Panc1 (cell line): ENCODE measurements at regions not wholly inside any gene's neighbourhood (a gene's known extent, or its start where the extent isn't known, plus 50 kb on each side); places are given as distances from the start of the nearest gene placed in this dataset.

Experiments
- ATAC-seq: fragments of 200-7000 bp; cut with Tn5 transposase; 2 replicates; pipeline ENCODE4 v1.9.1; 2020; ENCODE audit warnings: mild to moderate bottlenecking, moderate library complexity
- BruUV-seq: library from RNA; stranded (reverse); fragments of 400-500 nt; replicated peaks from 2 replicates; lab custom pipeline; 2021; lab: Mats Ljungman, UMichigan
- CTCF ChIA-PET: fragments of 300-600 bp; sonication (Branson Sonifier 250); formaldehyde crosslinking; loops from one replicate; lab custom pipeline; 2022; ENCODE audit warnings: antibody characterized with exemption; lab: Charles Lee
- POLR2A ChIA-PET: fragments of 300-600 bp; sonication (Branson Sonifier 250); formaldehyde crosslinking; loops from one replicate; lab custom pipeline; 2022; ENCODE audit warnings: antibody characterized with exemption; lab: Charles Lee
- DNase-seq: peaks from one replicate; pipeline ENCODE4 v3.0.0-alpha.2; 2010; ENCODE audit warnings: low read depth, low spot score
- H3K27ac ChIP-seq: 2 replicates; pipeline ENCODE4 v1.5.1; 2011; ENCODE audit warnings: mild to moderate bottlenecking, low read length, inconsistent platforms
- H3K27me3 ChIP-seq: fragments of 200-500 bp; sonication (Bioruptor generic); 2 replicates; pipeline ENCODE4 v1.6.0; 2014; ENCODE audit warnings: low read length, inconsistent platforms; ENCODE audit not compliant: control insufficient read depth, insufficient read depth
- H3K36me3 ChIP-seq: fragments of 200-500 bp; sonication (Bioruptor generic); 2 replicates; pipeline ENCODE4 v1.5.1; 2014; ENCODE audit warnings: inconsistent platforms, mild to moderate bottlenecking, low read length, moderate library complexity; ENCODE audit not compliant: control insufficient read depth, insufficient read depth
- H3K4me1 ChIP-seq: 2 replicates; pipeline ENCODE4 v1.5.1; 2011; ENCODE audit warnings: inconsistent platforms, mild to moderate bottlenecking, low read length, moderate library complexity; ENCODE audit not compliant: control insufficient read depth, insufficient read depth
- H3K4me3 ChIP-seq, 2 experiments: 2 replicates each; pipeline ENCODE4 v1.5.1; 2011 to 2012; ENCODE audit warnings: low read depth in 2 of 2, low read length in 2 of 2, mild to moderate bottlenecking in 2 of 2, inconsistent platforms in 1 of 2, moderate library complexity in 1 of 2
- H3K9me3 ChIP-seq: fragments of 200-500 bp; sonication (Bioruptor generic); 2 replicates; pipeline ENCODE4 v1.5.1; 2014; ENCODE audit warnings: low read depth, mild to moderate bottlenecking, inconsistent platforms, low read length, moderate library complexity; ENCODE audit not compliant: control insufficient read depth, insufficient read depth
- POLR2AphosphoS5 ChIP-seq: IDR thresholded peaks from 2 replicates; pipeline ENCODE4 v1.6.1; 2012; ENCODE audit warnings: mild to moderate bottlenecking, low read depth, low read length, moderate library complexity
- SIN3A ChIP-seq: IDR thresholded peaks from 2 replicates; pipeline ENCODE4 v1.6.1; 2012; ENCODE audit warnings: low read depth, mild to moderate bottlenecking, low read length, moderate library complexity, borderline replicate concordance; ENCODE audit not compliant: insufficient read depth
- TCF7L2 ChIP-seq: IDR thresholded peaks from 2 replicates; pipeline ENCODE4 v1.6.1; 2011; ENCODE audit warnings: mild to moderate bottlenecking, low read depth, low read length, inconsistent platforms
- in situ Hi-C: cut with HindIII; loops from 2 replicates; pipeline ENCODE4 v1.10.0; 2016; ENCODE audit warnings: low sequenced_read_pairs, low pct_unique_long_range_greater_than_20kb
- intact Hi-C: fragments of 100-400 bp; cut with micrococcal nuclease; formaldehyde crosslinking; loops from one replicate; pipeline ENCODE4 v1.10.0; 2022; ENCODE audit not compliant: unreplicated experiment
- TF ChIP-seq, protein P1 (sequence below), 2 experiments: IDR thresholded peaks; 2 replicates each; pipeline ENCODE4 v1.6.1; 2011 to 2012; ENCODE audit warnings: low read depth in 2 of 2, control low read depth in 1 of 2, low read length in 1 of 2, mild to moderate bottlenecking in 1 of 2, moderate library complexity in 1 of 2; ENCODE audit not compliant: insufficient read depth in 1 of 2
- TF ChIP-seq, protein P2 (sequence below): fragments of 450-650 bp; IDR thresholded peaks from 2 replicates; pipeline ENCODE4 v1.5.1; 2017; ENCODE audit warnings: mild to moderate bottlenecking

DNA sequence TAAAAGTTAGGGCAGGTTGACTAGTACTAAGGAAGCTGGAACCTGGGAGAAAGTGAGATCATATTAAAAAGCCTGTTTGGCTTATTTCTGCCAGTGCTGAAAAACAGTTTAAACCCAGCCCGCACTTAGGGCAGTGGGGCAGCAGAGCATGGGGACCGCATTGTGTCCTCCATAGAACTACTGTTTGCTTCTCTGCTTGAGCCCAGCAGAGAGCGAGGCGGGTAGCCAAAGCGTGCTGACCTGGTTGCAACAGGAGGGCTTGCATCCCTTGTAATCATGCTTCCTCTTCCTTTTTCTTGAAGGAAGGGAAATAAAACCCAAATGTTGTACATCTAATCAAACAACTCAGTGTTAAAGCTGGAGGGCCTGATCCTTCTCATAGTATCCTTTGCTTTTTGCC is 82.5 kb upstream of the HOXC13 start:
- in situ Hi-C loops: no loop called here
- BruUV-seq: no TSS peak

DNA sequence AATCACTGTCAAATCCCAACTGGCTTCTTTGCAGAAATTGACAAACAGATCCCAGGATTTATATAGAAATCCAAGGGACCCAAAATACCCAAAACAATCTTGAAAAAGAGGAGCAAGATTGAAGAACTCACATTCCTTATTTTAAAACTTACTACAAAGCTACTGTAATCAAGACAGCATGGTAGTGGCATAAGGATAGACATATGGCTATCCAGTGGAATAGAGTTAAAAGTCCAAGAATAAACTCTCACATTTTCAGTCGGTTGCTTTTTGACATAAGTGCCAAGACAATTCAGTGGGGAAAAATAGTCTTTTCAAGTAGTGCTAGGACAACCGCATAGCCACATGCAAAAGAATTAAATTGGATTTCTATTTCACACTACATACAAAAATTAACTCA is 81.0 kb upstream of the HOXC13 start:
- TF ChIP-seq POLR2AphosphoS5 (no peak), TCF7L2 (no peak), SIN3A (no peak)
- TF ChIP-seq, protein P1, sequence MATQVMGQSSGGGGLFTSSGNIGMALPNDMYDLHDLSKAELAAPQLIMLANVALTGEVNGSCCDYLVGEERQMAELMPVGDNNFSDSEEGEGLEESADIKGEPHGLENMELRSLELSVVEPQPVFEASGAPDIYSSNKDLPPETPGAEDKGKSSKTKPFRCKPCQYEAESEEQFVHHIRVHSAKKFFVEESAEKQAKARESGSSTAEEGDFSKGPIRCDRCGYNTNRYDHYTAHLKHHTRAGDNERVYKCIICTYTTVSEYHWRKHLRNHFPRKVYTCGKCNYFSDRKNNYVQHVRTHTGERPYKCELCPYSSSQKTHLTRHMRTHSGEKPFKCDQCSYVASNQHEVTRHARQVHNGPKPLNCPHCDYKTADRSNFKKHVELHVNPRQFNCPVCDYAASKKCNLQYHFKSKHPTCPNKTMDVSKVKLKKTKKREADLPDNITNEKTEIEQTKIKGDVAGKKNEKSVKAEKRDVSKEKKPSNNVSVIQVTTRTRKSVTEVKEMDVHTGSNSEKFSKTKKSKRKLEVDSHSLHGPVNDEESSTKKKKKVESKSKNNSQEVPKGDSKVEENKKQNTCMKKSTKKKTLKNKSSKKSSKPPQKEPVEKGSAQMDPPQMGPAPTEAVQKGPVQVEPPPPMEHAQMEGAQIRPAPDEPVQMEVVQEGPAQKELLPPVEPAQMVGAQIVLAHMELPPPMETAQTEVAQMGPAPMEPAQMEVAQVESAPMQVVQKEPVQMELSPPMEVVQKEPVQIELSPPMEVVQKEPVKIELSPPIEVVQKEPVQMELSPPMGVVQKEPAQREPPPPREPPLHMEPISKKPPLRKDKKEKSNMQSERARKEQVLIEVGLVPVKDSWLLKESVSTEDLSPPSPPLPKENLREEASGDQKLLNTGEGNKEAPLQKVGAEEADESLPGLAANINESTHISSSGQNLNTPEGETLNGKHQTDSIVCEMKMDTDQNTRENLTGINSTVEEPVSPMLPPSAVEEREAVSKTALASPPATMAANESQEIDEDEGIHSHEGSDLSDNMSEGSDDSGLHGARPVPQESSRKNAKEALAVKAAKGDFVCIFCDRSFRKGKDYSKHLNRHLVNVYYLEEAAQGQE (IDR thresholded peaks at IDR 0.05; ENCODE audit: insufficient read depth in 1 of 2, low read depth in 2 of 2, low read length in 1 of 2): no peak
- TF ChIP-seq, protein P2, sequence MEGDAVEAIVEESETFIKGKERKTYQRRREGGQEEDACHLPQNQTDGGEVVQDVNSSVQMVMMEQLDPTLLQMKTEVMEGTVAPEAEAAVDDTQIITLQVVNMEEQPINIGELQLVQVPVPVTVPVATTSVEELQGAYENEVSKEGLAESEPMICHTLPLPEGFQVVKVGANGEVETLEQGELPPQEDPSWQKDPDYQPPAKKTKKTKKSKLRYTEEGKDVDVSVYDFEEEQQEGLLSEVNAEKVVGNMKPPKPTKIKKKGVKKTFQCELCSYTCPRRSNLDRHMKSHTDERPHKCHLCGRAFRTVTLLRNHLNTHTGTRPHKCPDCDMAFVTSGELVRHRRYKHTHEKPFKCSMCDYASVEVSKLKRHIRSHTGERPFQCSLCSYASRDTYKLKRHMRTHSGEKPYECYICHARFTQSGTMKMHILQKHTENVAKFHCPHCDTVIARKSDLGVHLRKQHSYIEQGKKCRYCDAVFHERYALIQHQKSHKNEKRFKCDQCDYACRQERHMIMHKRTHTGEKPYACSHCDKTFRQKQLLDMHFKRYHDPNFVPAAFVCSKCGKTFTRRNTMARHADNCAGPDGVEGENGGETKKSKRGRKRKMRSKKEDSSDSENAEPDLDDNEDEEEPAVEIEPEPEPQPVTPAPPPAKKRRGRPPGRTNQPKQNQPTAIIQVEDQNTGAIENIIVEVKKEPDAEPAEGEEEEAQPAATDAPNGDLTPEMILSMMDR: no peak
- H3K9me3 ChIP-seq: no peaks in the 10 kb centered on the region
- H3K27me3 ChIP-seq: no peaks in the 10 kb centered on the region
- ATAC-seq: no peak
- intact Hi-C loops (no loop called here), in situ Hi-C loops (no loop called here)
- DNase-seq: no peak
- no peak overlapping the region for H3K4me3 ChIP-seq
- H3K27ac ChIP-seq: no peak overlapping the region
- POLR2A ChIA-PET: no interaction called here
- no peaks in the 10 kb centered on the region for H3K36me3 ChIP-seq
- peaks cover 4% of the 10 kb centered on the region; the same call in 1 of the 2 replicates for H3K4me1 ChIP-seq
- BruUV-seq: no TSS peak
- CTCF ChIA-PET: no interaction called here

More for the DNA sequence above, 82.5 kb upstream of the HOXC13 start:
- H3K4me3 ChIP-seq: no peak overlapping the region
- H3K27ac ChIP-seq: peak overlapping the region; percentile 67; the same call in 1 of the 2 replicates
- ChIA-PET CTCF (no interaction called here), POLR2A (no interaction called here)
- no peaks in the 10 kb centered on the region for H3K9me3 ChIP-seq
- no peaks in the 10 kb centered on the region for H3K27me3 ChIP-seq
- H3K36me3 ChIP-seq: no peaks in the 10 kb centered on the region
- DNase-seq (no peak), ATAC-seq (no peak)
- intact Hi-C loops: no loop called here
- TF ChIP-seq, protein P2: no peak
- TF ChIP-seq POLR2AphosphoS5: no peak
- peaks cover 8% of the 10 kb centered on the region; the same call in 1 of the 2 replicates for H3K4me1 ChIP-seq
